ENCODE measurements at regions not wholly inside any gene's neighbourhood (a gene's known extent, or its start where the extent isn't known, plus 50 kb on each side); places are given as distances from the start of the nearest gene placed in this dataset.
"Not testable (repeated sequence)": the region's sequence is repeated elsewhere in the genome, so short reads cannot be mapped to it uniquely, and the experiment has no call there.

DNA sequence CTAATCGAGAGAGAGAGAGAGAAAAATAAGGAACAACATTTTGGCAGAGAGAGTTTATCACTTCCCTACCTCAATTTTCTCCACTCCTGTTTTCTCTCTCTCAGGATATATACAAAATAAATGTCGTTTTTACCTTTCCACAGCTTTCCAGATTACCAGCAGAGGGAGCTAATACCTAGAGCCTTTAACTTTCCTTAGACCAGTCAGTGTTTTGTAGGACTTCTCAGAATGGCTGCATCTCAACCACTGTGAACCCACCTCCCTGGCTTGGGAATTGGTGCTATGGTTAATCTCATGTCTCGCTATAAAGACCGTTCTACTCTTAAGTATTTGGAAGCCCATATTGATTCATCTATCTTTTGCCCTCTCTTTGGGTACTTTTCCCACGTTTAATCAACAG is 61.8 kb downstream of the HSFY2 start:
- not testable (repeated sequence) for H3K9me2 ChIP-seq (ENCODE audit: low read depth, low read length); H3K4me1 ChIP-seq (ENCODE audit: insufficient read depth, low read length, severe bottlenecking); H3K79me2 ChIP-seq (ENCODE audit: insufficient read depth, low read length); H2AFZ ChIP-seq (ENCODE audit: low read length); H3K4me3 ChIP-seq (ENCODE audit: low read depth, low read length, poor library complexity, severe bottlenecking); H3K27ac ChIP-seq (ENCODE audit: low read depth, low read length, poor library complexity, severe bottlenecking); H3K27me3 ChIP-seq (ENCODE audit: insufficient read depth, low read length); H4K20me1 ChIP-seq (ENCODE audit: insufficient read depth, low read length); H3K36me3 ChIP-seq (ENCODE audit: insufficient read depth, low read length); H3K9me3 ChIP-seq (ENCODE audit: low read length); H3K4me2 ChIP-seq (ENCODE audit: low read length); H3K9ac ChIP-seq (ENCODE audit: low read length); H3F3A ChIP-seq (ENCODE audit: insufficient read depth, low read length)

DNA sequence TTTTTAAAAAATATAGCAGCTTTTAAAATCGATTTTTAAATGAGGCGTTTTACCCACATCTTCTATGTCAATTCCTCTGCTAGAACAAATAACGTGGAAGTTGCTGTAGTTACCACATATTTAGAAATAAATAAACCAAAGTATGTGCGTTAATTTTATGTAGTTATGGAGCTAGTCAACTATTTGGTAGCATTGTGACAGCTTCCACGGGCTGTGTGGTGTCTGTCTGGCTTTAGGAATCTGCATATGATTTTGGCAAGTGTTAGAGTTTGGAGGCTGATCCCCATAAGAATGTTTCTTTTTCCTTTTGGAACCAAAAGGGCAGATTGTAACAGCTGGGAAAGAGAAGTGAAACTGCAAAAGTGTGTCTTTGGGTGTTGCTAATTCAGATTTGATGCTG is 59.8 kb downstream of the HSFY2 start:
- not testable (repeated sequence) for H2AFZ ChIP-seq (ENCODE audit: low read length); H4K20me1 ChIP-seq (ENCODE audit: insufficient read depth, low read length); H3K9me3 ChIP-seq (ENCODE audit: low read length); H3F3A ChIP-seq (ENCODE audit: insufficient read depth, low read length); H3K79me2 ChIP-seq (ENCODE audit: insufficient read depth, low read length); H3K4me1 ChIP-seq (ENCODE audit: insufficient read depth, low read length, severe bottlenecking); H3K4me2 ChIP-seq (ENCODE audit: low read length); H3K9ac ChIP-seq (ENCODE audit: low read length); H3K27me3 ChIP-seq (ENCODE audit: insufficient read depth, low read length); H3K4me3 ChIP-seq (ENCODE audit: low read depth, low read length, poor library complexity, severe bottlenecking); H3K9me2 ChIP-seq (ENCODE audit: low read depth, low read length); H3K36me3 ChIP-seq (ENCODE audit: insufficient read depth, low read length); H3K27ac ChIP-seq (ENCODE audit: low read depth, low read length, poor library complexity, severe bottlenecking)

DNA sequence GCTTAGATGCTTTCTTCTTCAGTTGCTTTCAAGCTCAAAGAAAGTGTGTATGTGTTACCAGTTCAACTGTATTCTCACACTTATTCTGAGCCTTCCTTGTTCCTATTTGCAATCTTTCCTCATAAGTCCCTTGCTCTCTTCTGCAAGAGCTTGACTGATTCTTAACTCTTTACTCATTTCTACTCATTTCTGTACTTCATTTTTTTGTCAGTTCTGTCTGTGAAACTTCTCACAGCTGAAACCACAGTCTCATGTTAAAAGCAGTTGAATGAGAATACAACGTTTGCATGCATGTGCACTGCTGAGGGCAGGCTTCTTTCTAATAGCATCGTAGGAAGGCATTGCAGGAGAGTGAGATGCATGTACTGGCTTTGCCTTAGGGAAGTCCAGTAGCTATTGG is 54.8 kb downstream of the HSFY2 start:
- H3K9me3 ChIP-seq (ENCODE audit: low read length); H3K36me3 ChIP-seq (ENCODE audit: insufficient read depth, low read length); H3F3A ChIP-seq (ENCODE audit: insufficient read depth, low read length); H3K4me2 ChIP-seq (ENCODE audit: low read length); H3K79me2 ChIP-seq (ENCODE audit: insufficient read depth, low read length); H3K4me1 ChIP-seq (ENCODE audit: insufficient read depth, low read length, severe bottlenecking); H3K4me3 ChIP-seq (ENCODE audit: low read depth, low read length, poor library complexity, severe bottlenecking); H3K27me3 ChIP-seq (ENCODE audit: insufficient read depth, low read length); H2AFZ ChIP-seq (ENCODE audit: low read length); H3K9ac ChIP-seq (ENCODE audit: low read length); H4K20me1 ChIP-seq (ENCODE audit: insufficient read depth, low read length); H3K27ac ChIP-seq (ENCODE audit: low read depth, low read length, poor library complexity, severe bottlenecking); H3K9me2 ChIP-seq (ENCODE audit: low read depth, low read length): not testable (repeated sequence)

DNA sequence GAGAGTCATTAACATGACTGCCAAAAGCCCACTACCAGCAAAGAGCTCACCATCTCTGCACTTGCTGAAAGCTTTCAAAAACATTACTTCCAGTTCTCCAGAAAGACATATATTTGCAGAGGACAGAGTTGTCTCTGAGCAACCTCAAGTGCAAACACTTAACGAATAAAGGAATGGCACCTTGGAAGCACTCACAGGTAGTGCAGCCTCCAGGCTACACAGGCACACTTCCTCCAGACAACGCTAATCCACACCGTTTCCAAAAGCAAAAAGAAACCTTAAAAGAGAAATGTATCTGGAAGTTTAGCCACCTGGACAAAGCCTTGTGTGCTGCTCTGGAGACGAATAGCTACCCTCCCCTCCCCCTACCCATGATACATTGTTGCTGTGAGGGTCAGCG is 53.1 kb downstream of the HSFY2 start:
- not testable (repeated sequence) for H3F3A ChIP-seq (ENCODE audit: insufficient read depth, low read length); H2AFZ ChIP-seq (ENCODE audit: low read length); H3K9ac ChIP-seq (ENCODE audit: low read length); H3K27me3 ChIP-seq (ENCODE audit: insufficient read depth, low read length); H3K4me1 ChIP-seq (ENCODE audit: insufficient read depth, low read length, severe bottlenecking); H3K4me3 ChIP-seq (ENCODE audit: low read depth, low read length, poor library complexity, severe bottlenecking); H4K20me1 ChIP-seq (ENCODE audit: insufficient read depth, low read length); H3K36me3 ChIP-seq (ENCODE audit: insufficient read depth, low read length); H3K4me2 ChIP-seq (ENCODE audit: low read length); H3K9me3 ChIP-seq (ENCODE audit: low read length); H3K9me2 ChIP-seq (ENCODE audit: low read depth, low read length); H3K27ac ChIP-seq (ENCODE audit: low read depth, low read length, poor library complexity, severe bottlenecking); H3K79me2 ChIP-seq (ENCODE audit: insufficient read depth, low read length)

All from OCI-LY1 (cell line).